Erythroblast (primary cell): ENCODE measurements at regions not wholly inside any gene's neighbourhood (a gene's known extent, or its start where the extent isn't known, plus 50 kb on each side); places are given as distances from the start of the nearest gene placed in this dataset.

Experiments used
- GATA1 ChIP-seq: IDR thresholded peaks from 2 replicates; pipeline ENCODE4 v1.6.1; 2011; ENCODE audit warnings: low read depth, mild to moderate bottlenecking, control low read depth, low read length, moderate library complexity
- POLR2A ChIP-seq: IDR thresholded peaks from 2 replicates; pipeline ENCODE4 v1.6.1; 2011; ENCODE audit warnings: mild to moderate bottlenecking, low read length

GRCh38 chrX:39418254-39418704, 617.0 kb downstream of the MID1IP1 start:
- TF ChIP-seq POLR2A (no peak), GATA1 (no peak)
